ENCODE measurements at regions not wholly inside any gene's neighbourhood (a gene's known extent, or its start where the extent isn't known, plus 50 kb on each side); places are given as distances from the start of the nearest gene placed in this dataset.

DNA sequence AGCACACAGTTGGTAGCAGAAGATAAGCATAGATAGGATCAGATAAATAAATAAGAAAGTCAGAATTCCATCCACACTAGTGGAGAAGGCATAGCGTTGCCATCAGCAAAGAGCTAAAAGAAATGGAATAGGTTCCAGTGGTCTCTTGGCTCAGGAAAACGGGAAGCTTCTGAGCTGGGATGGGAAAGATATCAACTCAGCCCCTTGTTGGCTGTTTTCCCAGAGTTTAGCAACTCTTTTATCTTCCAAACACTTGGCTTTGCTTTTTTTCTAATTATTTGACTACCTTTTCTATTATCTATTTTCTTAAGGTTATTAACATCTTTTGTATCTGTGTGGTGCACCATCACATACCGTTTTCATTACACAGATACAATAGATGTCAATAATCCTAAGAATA, 445.7 kb upstream of the TRPC7 start:
- no peak for DNase-seq (ENCODE audit: low read depth in 2 of 2)

- DNase-seq (ENCODE audit: low read depth in 2 of 2) = no peak
These were observed 445.0 kb upstream of the TRPC7 start for GRCh38 chr5:136810261-136810801.

DNA sequence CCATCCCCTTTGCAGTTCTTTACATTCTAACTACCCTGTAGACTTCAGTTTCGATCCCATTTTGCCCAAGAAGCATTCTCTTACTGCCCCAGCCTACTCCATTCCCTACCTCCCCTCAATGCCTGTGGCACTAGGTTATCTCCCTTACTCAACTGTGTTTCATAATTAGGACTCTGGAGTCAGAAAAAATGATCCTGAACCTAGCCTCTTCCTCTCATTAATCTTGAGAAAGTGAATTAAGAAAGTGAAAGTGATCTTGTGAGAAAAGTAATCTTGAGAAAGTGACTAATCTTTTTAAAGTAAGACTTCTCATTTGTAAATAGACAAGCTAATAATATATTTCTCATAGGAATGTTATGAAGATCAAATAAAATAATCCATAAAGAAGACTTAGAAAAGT, 444.0 kb upstream of the TRPC7 start:
- DNase-seq (ENCODE audit: low read depth in 2 of 2) = no peak

DNA sequence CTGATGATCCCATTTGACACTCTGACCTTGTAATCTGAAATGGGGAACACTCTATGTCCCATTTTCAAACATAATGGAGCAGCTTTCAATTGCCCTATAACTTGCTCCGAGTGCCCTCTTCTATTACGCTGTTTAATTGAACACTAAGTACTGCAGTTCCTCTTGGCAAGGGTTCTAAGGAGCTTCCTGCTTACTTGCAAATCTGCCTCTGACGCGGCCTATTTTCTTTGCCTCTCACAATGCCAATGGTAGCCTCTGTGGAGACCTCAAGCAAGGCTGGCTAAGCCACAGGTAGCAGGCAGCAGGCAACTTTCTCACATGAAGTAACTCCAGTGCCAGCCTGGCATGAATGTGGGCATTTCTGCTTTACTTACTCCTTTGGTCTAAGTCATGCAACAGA, 443.4 kb upstream of the TRPC7 start:
- DNase-seq (ENCODE audit: low read depth in 2 of 2) = no peak

DNA sequence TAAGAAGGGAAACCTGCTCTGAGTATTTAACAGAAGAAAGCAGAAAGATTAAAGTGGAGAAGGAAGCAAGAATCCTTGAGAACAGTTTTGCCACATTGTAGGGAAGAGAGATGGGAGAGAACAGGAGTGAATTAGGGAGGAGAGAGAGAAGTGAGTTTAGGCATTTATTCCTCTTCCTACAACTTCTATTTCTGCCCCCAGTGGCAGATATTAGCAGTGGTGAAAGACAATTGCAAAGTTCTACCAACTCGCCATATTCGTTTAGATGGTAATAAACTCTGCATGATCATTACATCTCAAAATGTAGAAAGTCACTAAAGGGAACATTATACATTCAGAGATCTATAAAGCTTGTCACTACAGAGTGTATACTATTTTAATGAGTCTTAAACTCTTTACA, 440.1 kb upstream of the TRPC7 start:
- DNase-seq (ENCODE audit: low read depth in 2 of 2) = no peak

DNA sequence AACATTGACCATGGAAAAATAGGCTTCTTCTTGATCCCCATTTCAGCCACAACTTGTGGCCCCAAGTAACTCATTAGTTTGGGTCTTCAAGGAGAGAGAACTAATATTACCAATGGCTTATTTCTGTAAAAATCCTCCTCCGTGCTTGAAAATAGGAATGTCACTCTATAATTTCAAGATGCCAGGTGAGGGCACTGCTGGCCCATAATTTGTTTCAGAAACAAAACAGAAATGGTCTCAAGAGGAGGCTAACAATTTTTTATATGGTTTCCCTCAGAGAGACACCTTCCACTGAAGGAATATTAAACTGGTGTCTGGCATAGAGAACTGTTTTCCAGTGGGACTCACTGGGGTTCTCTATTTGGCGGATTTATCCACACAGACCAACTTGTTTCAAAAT, 437.0 kb upstream of the TRPC7 start:
- no peak for DNase-seq (ENCODE audit: low read depth in 2 of 2)

DNA sequence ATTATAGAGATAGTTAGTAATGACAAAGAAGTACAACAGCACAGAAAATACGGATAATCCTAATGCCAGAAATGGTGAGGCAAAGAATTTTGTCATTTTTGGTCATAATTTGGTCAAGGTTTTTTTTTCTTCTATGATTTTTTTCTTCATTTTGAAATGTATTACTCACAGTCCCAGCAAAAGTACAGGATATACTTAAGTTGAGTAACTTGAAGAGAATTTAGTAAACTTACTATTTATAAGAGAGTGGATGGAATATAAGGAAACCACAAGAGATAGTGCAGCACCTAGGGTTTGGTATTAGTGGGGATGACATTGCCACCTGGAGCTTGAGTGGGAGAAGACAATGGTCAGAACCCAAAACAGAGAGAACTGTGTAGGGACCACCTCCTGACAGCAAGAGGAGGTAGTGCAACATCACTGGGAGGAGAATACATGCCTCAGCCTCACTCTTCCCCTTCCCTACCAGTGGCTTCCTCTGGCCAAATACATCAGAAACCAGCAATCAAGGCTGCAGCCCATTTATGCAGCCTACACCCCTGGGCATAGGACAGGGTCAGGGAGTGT, 434.5 kb upstream of the TRPC7 start:
- DNase-seq (ENCODE audit: low read depth in 2 of 2) = no peak

- DNase-seq (ENCODE audit: low read depth in 2 of 2) = no peak
These were observed 428.0 kb upstream of the TRPC7 start for GRCh38 chr5:136793300-136793699.

DNA sequence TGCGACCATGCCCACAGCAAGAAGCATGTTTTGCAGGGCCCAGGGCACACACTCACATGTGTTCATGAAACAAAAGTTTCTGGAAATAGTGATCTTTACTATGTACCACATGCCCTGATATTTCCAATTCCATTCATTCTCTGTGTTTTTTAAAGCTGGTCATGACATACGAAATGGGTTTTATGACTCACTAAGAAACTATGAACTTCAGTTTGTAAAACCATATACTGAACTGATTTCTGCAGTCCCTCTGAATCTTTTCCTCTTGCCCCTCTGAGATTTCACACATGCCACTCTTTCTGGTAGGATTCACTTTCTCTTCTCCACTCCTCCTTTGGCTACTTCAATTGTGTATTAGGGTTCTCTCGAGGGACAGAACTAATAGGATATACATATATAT, 416.1 kb upstream of the TRPC7 start:
- no peak for DNase-seq (ENCODE audit: low read depth in 2 of 2)

GRCh38 chr5:136780518-136780917, 415.2 kb upstream of the TRPC7 start:
- DNase-seq (ENCODE audit: low read depth in 2 of 2) = no peak

GRCh38 chr5:136776022-136776927, 410.9 kb upstream of the TRPC7 start:
- DNase-seq (ENCODE audit: low read depth in 2 of 2) = no peak

DNA sequence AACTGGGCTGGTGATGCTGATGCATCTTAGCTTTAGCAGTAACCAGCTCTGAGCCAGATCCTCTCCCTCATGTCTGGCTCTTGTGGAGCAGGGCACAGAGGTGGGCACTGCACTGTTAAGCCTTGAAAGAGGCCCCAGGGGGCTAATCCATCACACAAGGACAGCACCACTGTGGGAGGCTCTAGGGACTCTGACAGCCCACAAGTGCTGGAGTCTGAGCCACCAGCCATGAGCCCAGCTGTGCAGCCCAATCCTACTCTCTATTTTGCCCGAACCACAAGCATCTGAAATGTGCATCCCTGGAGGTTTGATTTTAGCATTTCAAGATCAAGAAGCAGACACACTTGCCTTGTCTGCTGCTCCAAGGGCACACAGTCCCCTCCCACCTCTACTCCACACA, 407.1 kb upstream of the TRPC7 start:
- no peak for DNase-seq (ENCODE audit: low read depth in 2 of 2)

DNA sequence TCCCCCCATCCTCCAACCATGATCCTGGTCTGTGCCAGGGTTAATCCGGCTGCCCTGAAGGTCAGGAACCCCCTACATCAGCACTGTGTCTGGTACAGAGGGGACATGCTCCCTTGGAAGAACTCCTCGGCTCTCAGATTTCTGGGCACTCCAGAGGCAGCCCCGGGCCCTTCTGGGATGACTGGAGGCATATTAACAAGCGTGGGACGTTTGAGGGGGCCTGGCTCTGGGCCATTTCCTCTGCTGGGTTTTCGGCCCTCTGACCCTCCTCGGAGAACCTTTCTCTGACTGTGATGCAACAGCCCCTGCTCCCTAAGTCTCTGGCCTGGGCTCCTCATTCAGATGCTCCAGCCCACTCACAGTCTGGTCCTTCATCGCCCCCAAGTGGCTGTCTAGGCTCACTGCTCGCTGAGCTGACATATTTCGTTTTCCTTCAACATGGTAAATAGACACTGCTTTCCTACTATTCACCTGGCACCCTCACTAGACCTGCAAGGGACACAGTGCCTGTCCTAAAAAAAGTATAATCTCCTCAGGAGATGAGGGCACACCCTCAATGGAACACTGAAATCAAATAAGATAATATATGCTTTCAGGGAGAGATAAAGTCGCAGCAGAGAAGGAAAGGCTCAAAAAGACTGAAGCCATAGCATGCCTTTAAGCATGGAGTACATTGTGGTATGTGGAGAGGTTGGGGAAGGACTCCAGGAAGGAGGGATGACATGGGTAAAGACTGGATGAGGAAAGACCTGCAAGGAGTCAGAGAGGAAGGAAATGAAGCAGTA, 404.7 kb upstream of the TRPC7 start:
- DNase-seq (ENCODE audit: low read depth in 2 of 2) = peak; percentile 3 to 17

DNA sequence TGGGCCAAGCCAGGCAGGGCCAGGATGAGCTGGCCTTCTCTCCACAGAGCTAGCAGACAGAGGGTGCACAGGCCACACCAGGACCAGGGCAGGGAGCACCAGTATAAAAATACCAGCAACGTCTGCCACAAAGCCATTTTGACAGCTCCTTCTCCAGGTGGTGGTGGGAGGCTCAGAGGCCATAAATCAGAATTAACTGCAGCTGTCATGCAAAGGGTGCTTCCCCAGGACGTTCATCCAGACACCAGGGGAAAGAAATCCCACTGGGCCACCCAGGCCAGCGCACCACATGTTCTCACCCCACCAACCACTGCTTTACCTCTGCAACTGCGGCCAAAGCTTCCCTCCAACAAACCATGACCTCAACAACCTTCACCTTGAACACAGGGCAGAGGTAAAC, 403.7 kb upstream of the TRPC7 start:
- DNase-seq (ENCODE audit: low read depth in 2 of 2) = no peak

- no peak for DNase-seq (ENCODE audit: low read depth in 2 of 2)
These were observed 403.1 kb upstream of the TRPC7 start for GRCh38 chr5:136768457-136768856.

- no peak for DNase-seq (ENCODE audit: low read depth in 2 of 2)
These were observed 401.1 kb upstream of the TRPC7 start for GRCh38 chr5:136766456-136766855.

GRCh38 chr5:136764601-136765000, 399.3 kb upstream of the TRPC7 start:
- no peak for DNase-seq (ENCODE audit: low read depth in 2 of 2)

DNA sequence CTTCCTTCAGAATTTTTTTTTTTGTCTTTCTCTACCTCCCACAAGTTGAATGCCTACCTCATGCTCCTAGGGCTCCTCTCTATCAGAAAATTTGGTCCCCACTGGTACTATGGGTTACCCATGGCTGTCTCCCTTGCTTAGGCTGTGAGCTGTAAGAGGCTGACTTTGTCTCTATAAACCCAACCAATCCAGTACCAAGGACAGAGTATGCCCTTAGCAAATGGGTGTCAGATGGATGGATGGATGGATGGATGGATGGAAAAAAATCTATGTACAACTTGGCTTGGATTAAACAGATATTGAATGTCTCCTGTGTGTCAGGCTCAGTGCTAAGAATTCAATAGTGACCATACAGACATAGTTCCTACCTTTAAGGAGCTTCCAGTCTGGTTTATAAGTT, 398.2 kb upstream of the TRPC7 start:
- DNase-seq (ENCODE audit: low read depth in 2 of 2) = no peak

DNA sequence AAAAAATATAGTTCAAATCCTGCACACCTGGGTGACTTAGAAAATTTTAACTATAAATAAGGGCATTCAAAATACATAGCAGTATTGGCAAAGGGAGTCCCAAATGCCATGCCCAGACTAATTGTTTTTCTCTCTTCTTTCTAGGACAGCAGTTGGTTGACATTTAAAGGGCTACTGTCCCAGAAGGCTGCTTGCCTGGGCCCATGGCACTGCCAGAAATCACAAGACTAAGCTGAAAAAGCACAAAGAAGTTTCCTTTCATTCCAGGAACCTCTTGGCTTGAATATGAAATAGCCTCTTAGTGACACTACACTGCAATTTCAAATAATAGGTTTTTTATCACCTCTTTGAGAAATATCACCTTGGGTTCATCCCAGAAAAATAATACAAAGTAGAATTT, 388.9 kb upstream of the TRPC7 start:
- DNase-seq (ENCODE audit: low read depth in 2 of 2) = no peak

DNA sequence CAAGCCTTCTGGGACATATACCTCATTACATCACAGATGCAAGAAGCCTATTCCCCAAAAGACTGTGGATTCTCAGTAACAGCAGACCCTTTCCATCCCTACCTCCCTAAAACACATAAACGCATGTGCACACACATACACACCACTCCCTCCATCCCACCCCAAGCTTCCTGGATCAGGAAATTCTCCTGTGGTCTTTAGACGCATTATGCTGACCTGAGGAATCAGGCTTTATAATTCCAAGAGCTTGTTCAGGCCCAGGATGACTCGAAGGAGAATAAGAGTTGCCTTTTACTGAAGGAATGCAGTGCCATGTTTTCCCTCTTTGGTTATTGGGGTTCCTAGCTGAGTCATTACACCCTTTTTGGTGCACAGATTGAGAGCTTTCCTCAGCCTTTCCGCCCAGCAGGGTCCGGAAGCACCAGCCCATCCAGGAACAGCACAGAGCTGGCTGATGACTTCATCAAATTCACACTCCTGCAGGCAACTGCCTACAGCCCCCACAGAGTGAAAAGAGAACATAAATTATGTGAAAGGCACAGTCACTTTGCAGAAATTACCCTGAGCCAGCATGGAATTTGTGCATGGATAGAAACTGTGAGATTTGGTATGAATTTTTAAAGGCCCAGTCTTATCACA, 385.0 kb upstream of the TRPC7 start:
- no peak for DNase-seq (ENCODE audit: low read depth in 2 of 2)

DNA sequence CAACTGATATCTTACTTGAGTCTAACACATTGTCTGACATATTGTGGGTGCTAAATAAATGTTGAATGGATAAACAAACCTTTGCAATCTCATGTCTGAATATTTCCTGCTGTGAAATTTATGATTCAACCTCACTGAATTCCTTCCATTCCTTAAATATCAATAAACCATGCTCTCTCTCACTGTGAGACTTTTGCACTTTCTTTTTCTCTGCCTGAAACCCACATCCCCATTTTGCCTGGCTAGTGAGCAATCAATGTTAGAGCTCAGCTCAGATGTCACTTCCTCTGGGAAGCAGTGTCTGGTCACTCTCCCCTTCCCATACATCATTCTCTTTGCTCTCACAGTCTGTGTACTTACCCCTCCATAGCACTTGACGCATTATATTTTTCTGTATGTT, 383.7 kb upstream of the TRPC7 start:
- DNase-seq (ENCODE audit: low read depth in 2 of 2) = no peak

GRCh38 chr5:136743052-136743451, 377.7 kb upstream of the TRPC7 start:
- DNase-seq (ENCODE audit: low read depth in 2 of 2) = no peak
